Skin epidermis (tissue), 12 donors: ENCODE measurements at regions not wholly inside any gene's neighbourhood (a gene's known extent, or its start where the extent isn't known, plus 50 kb on each side); places are given as distances from the start of the nearest gene placed in this dataset.
"Not testable (repeated sequence)": the region's sequence is repeated elsewhere in the genome, so short reads cannot be mapped to it uniquely, and the experiment has no call there.

Experiments used
- H3K27ac ChIP-seq, 21 experiments: fragments of 200-600 bp; sonication (generic) in 11 of 21; one replicate each; pipeline ENCODE4 v1.5.0; 2020; ENCODE audit warnings: mild to moderate bottlenecking in 3 of 21, inconsistent platforms in 2 of 21, moderate library complexity in 2 of 21
- H3K4me3 ChIP-seq, 7 experiments: fragments of 200-600 bp; sonication (generic) in 2 of 7; one replicate each; pipeline ENCODE4 v1.5.0; 2020; ENCODE audit warnings: inconsistent platforms in 2 of 7, mild to moderate bottlenecking in 2 of 7, moderate library complexity in 1 of 7

- H3K4me3 ChIP-seq: no peak overlapping the region
- no peak overlapping the region for H3K27ac ChIP-seq
Measured at GRCh38 chr4:64216741-64217140, 192.5 kb downstream of the TECRL start.

GRCh38 chr4:64205376-64205775 is 203.9 kb downstream of the TECRL start:
- no peak overlapping the region for H3K27ac ChIP-seq
- H3K4me3 ChIP-seq: no peak overlapping the region

DNA sequence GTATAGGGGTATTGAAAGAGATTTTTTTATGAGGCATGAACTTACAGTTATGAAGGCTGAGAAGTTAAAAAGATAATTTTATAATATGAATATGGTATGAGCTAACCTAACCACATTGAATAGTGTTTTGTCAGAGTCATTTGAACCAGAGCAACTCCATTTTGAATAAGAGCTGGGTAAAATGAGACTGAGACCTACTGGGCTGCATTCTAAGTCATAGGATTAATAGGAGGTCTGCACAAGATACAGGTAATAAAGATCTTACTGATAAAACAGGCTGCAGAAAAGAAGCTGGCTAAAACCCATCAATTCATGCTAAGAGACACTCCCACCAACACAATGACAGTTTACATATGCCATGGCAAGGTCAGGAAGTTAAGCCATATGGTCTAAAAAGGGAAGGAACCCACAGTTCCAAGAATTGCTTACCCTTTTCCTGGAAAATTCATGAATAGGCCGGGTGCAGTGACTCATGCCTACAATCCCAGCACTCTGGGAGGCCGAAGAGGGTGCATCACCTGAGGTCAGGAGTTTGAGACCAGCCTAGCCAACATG is 209.2 kb downstream of the TECRL start:
- H3K27ac ChIP-seq: no peak overlapping the region
- H3K4me3 ChIP-seq: no peak overlapping the region

DNA sequence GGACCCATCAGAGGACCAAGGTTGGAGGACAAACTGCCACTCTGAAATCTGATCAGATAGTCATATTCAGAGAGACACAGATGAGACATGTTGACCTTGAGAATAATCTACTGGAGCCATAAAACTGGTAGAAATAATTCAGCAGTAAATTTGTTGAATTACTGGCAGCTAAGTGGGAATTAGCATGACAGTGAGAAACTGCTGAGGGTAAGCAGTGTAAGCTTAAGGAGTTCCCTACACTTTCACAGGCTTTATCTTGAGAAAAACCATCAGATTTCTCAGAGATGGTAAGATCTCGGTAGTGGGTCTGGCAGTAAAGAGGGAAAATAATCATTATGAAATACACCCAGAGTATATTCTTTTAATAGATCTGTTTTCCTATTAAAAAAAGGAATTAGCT is 213.7 kb downstream of the TECRL start:
- Histone ChIP-seq H3K27ac (no peak overlapping the region), H3K4me3 (no peak overlapping the region)

GRCh38 chr4:64192731-64193412 is 216.4 kb downstream of the TECRL start:
- Histone ChIP-seq H3K27ac (no peak overlapping the region), H3K4me3 (no peak overlapping the region)

- Histone ChIP-seq H3K27ac (no peak overlapping the region), H3K4me3 (no peak overlapping the region)
Measured at GRCh38 chr4:64174247-64174882, 234.9 kb downstream of the TECRL start.

- no peak overlapping the region for H3K4me3 ChIP-seq
Measured at GRCh38 chr4:64166365-64166764, 242.9 kb downstream of the TECRL start.

DNA sequence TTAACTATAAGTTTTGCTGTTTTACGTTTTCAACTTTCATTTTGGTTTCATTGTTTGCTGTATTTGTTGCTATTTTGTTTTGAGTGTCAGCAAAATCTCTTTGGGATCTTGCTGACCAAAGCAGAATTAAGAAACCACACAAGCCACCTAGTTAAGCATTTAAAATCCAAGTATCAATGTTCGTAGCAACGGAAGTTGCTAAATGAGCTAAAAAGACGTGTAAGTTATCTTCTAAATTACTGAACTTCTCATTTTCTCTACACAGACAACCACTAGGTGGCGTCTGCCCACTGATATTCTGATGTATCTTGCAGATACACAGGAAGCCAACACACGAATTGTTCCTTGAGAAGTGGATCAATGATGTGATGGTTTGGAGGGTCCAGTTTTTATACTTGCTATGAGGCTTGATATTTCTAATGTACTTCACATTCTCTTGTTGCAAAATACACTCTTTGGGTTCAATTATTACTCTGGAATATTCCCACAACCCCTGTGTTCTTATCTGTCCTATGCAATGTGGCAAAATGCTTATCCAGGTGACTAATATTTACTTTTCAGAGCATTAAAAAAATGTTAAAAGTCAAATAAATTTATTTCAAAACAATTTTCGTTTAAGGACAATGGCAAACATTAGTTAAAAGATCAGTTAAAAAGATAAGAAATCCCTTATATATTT is 250.5 kb downstream of the TECRL start:
- no peak overlapping the region for H3K27ac ChIP-seq
- no peak overlapping the region for H3K4me3 ChIP-seq

More at GRCh38 chr4:64166365-64166764, 242.9 kb downstream of the TECRL start:
- no peak overlapping the region for H3K27ac ChIP-seq

DNA sequence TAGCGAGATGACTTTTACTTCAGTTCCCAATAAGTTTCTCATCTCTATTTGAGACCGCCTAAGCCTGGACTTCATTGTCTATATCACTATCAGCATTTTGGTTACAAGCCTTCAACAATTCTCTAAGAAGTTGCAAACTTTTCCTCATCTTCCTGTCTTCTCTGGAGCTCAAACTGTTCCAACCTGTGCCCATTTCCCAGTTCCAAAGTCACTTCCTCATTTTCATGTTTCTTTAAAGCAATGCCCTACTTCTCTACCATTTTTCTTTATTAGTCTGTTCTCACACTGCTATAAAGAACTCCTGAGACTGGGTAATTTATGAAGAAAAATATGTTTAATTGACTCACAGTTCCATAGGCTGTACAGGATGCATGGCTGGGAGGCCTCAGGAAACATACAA is 251.9 kb downstream of the TECRL start:
- Histone ChIP-seq H3K4me3 (no peak overlapping the region), H3K27ac (no peak overlapping the region)

DNA sequence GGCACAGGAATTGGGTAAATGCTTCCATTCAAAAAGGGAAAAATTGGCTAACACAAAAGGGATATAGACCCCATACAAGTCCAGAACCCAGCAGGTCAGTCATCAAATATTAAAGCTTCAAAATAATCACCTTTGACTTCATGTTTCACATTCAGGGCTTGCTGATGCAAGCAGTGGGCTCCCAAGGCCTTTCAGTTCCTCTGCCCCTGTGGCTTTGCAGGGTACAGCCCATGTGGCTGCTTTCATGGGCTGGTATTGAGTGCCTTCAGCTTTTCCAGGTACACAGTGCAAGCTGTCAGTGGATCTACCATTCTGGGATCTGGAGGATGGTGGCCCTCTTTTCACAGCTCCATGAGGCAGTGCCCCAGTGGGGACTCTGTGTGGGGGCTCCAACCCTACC is 253.0 kb downstream of the TECRL start:
- H3K27ac ChIP-seq: no peak overlapping the region
- no peak overlapping the region for H3K4me3 ChIP-seq

DNA sequence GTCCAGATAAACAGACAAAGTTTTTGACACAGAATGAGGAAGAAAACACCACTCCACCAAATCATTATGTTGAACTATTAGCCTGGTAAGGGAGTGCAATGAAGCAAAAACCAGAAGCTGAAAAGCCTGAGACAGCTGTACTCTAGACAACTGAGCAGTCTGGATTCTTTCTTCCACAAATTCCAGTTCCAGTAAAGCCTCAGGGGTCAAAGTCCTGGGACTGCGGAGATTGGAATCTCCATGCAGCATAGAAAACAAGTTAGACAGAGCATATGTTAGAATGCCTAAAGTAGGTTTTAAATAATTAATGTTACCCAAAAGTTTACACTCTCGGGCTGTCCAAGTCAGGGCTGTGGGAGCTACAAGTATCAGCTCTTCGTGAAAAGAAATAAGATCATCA is 263.2 kb downstream of the TECRL start:
- H3K27ac ChIP-seq: no peak overlapping the region
- H3K4me3 ChIP-seq: no peak overlapping the region

- Histone ChIP-seq H3K4me3 (no peak overlapping the region), H3K27ac (no peak overlapping the region)
Measured at GRCh38 chr4:64144994-64145393, 264.3 kb downstream of the TECRL start.

GRCh38 chr4:64130907-64131306 is 278.3 kb downstream of the TECRL start:
- Histone ChIP-seq H3K27ac (no peak overlapping the region), H3K4me3 (no peak overlapping the region)

DNA sequence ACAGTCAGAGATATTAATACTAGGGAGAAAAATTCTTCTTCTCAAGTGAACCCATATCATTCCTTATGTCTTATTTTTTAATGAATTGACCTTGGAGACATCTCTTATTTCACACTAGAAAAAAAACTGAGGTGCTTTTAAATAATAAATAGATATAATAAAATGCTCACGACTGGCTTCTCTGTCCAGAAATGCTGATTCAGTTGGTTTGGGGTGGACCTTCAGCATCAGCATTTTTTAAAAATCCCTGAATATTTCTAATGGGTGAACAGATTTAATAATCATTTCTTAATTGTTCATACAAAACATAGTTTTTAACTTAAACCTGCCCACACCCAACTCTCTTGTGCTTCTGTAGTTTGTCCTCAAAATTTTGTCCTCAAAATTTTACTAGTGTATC is 283.9 kb downstream of the TECRL start:
- H3K27ac ChIP-seq: no peak overlapping the region
- H3K4me3 ChIP-seq: no peak overlapping the region

DNA sequence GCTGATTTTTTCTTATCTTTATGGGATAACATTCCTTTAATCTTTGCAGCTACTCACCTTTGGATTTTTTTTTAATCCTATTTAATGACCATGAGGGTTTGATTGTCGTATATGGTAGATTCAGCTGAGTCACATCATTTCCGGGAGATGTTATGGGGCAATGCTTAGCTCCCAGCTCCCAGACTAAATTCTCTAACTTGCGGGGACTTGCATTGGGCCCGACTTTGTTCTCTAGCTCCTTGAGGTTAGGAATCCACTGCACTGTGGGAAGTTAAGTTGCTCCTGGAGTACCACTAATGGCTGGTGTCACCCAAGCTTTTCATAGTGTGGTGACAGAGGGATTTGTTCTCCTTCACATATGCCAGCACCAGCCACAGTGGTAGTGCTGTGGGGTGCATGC is 287.4 kb downstream of the TECRL start:
- no peak overlapping the region for H3K27ac ChIP-seq
- H3K4me3 ChIP-seq: no peak overlapping the region

DNA sequence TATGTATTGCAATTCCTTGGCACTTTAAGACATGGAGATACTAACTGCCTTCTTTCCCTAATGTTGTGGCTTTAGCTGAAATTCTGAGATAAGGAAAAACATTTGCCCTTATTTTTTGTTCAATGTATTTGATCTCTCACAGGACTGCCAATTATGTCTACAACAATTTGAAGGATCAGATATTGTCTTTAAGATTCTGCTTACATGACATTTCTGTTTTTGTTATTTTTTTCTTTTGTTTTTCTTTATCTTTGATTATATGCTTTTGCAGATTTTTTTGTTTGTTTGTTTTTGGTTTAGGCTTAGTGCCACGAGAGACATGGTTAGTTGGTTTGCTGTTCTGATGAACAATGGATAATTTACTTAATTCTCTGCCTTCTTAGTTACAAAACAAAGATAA is 303.3 kb downstream of the TECRL start:
- Histone ChIP-seq H3K4me3 (no peak overlapping the region), H3K27ac (no peak overlapping the region)

- H3K4me3 ChIP-seq: no peak overlapping the region
- H3K27ac ChIP-seq: no peak overlapping the region
Measured at GRCh38 chr4:64095398-64095797, 313.9 kb downstream of the TECRL start.

- Histone ChIP-seq H3K27ac (no peak overlapping the region), H3K4me3 (no peak overlapping the region)
Measured at GRCh38 chr4:64079316-64079715, 329.9 kb downstream of the TECRL start.

DNA sequence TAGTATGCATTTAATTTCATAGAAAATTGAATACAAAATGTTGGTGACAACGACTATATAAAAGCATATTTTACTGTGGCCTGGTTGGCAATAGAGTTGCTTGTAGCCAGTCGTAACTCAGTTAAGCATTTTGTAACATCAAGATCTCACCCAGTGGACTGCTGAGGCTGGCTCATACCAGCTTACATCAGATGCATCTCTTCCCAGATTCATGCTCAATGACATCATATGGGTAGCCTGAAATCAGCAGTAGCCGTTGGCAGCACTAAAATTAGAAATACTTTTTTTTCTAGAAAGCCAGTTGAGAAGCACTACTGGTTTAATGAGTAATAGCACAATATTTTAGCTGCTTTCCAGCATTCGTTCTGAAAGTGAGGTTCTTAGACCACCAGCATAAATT is 341.2 kb downstream of the TECRL start:
- Histone ChIP-seq H3K4me3 (no peak overlapping the region), H3K27ac (no peak overlapping the region)

- Histone ChIP-seq H3K4me3 (no peak overlapping the region), H3K27ac (no peak overlapping the region)
Measured at GRCh38 chr4:64062991-64063390, 346.3 kb downstream of the TECRL start.

GRCh38 chr4:64037033-64037432 is 372.2 kb downstream of the TECRL start:
- not testable (repeated sequence) for H3K4me3 ChIP-seq

More at GRCh38 chr4:64037033-64037432, 372.2 kb downstream of the TECRL start:
- H3K27ac ChIP-seq: not testable (repeated sequence)
